BJ (cell line): ENCODE measurements at regions not wholly inside any gene's neighbourhood (a gene's known extent, or its start where the extent isn't known, plus 50 kb on each side); places are given as distances from the start of the nearest gene placed in this dataset.
"Not testable (repeated sequence)": the region's sequence is repeated elsewhere in the genome, so short reads cannot be mapped to it uniquely, and the experiment has no call there.

Experiments used
- CTCF ChIA-PET: fragments of 350-600 bp; formaldehyde crosslinking; extraction: SDS; loops from one replicate; lab custom pipeline; 2021; ENCODE audit warnings: antibody characterized with exemption, inconsistent platforms; lab: Yijun Ruan, JAX
- POLR2A ChIA-PET: fragments of 300-600 bp; sonication (Branson Sonifier 250); formaldehyde crosslinking; extraction: SDS; loops from one replicate; lab custom pipeline; 2021; ENCODE audit warnings: antibody characterized with exemption; lab: Charles Lee
- DNase-seq: peaks from one replicate; pipeline ENCODE4 v3.0.0-alpha.2; 2011; ENCODE audit warnings: low read depth
- H3K27me3 ChIP-seq: 2 replicates; pipeline ENCODE4 v1.6.0; 2011; ENCODE audit warnings: low read length; ENCODE audit not compliant: control insufficient read depth, insufficient read depth
- H3K36me3 ChIP-seq: 2 replicates; pipeline ENCODE4 v1.5.1; 2011; ENCODE audit warnings: low read length; ENCODE audit not compliant: control insufficient read depth, insufficient read depth
- H3K4me3 ChIP-seq: 2 replicates; pipeline ENCODE4 v1.5.1; 2011; ENCODE audit warnings: low read depth, mild to moderate bottlenecking, control low read depth, low read length
- TF ChIP-seq, protein P1 (sequence below): IDR thresholded peaks from 2 replicates; pipeline ENCODE4 v1.5.1; 2011; ENCODE audit warnings: low read depth, mild to moderate bottlenecking, control low read depth, inconsistent platforms, low read length, moderate library complexity; ENCODE audit not compliant: insufficient read depth

GRCh38 chr4:154164931-154165839 lies 326.4 kb downstream of the DCHS2 start:
- TF ChIP-seq, protein P1, sequence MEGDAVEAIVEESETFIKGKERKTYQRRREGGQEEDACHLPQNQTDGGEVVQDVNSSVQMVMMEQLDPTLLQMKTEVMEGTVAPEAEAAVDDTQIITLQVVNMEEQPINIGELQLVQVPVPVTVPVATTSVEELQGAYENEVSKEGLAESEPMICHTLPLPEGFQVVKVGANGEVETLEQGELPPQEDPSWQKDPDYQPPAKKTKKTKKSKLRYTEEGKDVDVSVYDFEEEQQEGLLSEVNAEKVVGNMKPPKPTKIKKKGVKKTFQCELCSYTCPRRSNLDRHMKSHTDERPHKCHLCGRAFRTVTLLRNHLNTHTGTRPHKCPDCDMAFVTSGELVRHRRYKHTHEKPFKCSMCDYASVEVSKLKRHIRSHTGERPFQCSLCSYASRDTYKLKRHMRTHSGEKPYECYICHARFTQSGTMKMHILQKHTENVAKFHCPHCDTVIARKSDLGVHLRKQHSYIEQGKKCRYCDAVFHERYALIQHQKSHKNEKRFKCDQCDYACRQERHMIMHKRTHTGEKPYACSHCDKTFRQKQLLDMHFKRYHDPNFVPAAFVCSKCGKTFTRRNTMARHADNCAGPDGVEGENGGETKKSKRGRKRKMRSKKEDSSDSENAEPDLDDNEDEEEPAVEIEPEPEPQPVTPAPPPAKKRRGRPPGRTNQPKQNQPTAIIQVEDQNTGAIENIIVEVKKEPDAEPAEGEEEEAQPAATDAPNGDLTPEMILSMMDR: no peak
- no peak overlapping the region for H3K4me3 ChIP-seq
- H3K27me3 ChIP-seq: no peaks in the 10 kb centered on the region
- ChIA-PET CTCF (interaction anchor here (1.0 kb wide), 1 partner anchor 379 kb away, joined by 3 read pairs; no protein-coding TSS in a partner anchor), POLR2A (interaction anchor here (0.5 kb wide), 1 partner anchor 158 kb away, joined by 3 read pairs; no protein-coding TSS in a partner anchor)
- DNase-seq: peak; percentile 98
- no peaks in the 10 kb centered on the region for H3K36me3 ChIP-seq

DNA sequence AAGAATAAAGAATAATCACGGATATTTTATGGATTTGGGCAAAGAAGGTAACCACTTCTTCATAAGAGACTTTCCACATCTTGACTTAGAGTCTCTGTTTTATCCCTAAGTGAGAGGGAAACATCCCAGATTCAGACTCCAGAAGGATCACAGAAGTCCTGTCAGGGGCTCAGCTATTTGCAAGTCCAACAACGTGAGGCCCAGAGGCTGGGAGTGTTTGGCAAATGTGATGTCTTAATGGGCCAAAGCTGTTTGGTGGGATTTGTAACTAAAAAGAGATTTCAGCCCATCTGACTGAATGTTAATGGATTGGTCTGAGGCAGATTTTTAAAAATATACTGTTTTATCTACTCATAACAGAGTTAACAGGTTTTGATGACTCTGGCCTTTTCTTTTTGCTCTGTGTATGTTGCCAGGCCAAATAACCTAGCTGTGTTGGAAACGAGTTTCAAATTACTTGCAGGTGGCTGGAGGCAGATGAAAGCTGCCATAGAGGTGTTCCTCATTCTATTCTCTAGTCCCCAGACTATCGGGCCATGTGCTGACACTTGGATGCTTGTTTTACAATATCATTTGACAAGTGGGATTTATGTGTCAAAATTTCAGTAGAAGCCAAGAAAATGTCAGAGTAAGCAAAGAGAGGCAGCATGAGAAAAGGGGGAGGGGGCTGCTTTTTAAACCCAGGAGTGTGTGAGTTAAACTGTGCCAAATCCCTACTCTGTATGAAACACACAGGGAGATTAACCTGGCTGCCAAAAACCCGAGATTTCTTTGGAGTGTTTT lies 330.9 kb downstream of the DCHS2 start:
- no peaks in the 10 kb centered on the region for H3K27me3 ChIP-seq
- TF ChIP-seq, protein P1: no peak
- no peak overlapping the region for H3K4me3 ChIP-seq
- DNase-seq: no peak
- ChIA-PET CTCF (no interaction called here), POLR2A (no interaction called here)
- no peaks in the 10 kb centered on the region for H3K36me3 ChIP-seq

DNA sequence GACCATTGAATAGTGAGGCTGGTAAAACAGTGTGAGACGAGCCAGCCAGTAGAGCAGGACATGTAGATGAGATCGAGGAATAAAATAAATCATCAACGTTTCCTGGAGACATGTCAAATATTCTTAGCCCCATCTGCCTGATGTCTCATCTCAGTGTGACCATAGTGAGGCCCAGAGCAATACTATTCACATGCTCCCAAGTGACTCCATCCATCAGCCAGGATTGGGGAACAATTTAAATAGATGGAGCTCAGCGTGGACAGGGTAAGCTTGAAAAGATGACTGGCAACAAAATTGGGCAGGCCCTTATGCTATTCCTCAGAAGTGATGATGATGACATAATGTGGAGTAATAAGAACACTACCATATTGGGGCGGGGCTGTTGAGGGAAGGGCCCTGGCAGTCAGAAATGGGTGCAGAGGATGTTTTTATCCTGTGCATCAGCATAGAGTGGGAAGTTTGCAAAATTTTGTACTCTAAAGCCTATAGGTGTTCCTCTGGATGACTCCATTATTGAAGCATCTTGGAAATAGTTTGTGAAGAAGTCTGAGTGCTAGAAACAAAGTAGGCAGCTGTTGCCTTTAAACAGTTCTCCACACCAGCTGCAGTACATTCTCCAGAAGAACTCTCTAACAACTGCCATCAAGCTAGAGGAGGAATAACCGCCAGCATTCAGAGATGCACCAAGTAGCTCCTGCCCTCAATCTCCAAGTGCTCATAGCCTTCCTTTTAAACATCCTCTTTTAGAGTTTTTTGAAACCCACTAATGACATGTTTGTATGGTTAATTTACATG lies 333.0 kb downstream of the DCHS2 start:
- TF ChIP-seq, protein P1: no peak
- no peak for DNase-seq
- ChIA-PET POLR2A (no interaction called here), CTCF (no interaction called here)
- Histone ChIP-seq H3K4me3 (no peak overlapping the region), H3K36me3 (no peaks in the 10 kb centered on the region), H3K27me3 (no peaks in the 10 kb centered on the region; the same call in 1 of the 2 replicates)

GRCh38 chr4:154152546-154152945 lies 339.1 kb downstream of the DCHS2 start:
- H3K36me3 ChIP-seq: no peaks in the 10 kb centered on the region
- no peak for DNase-seq
- H3K4me3 ChIP-seq: no peak overlapping the region
- H3K27me3 ChIP-seq: no peaks in the 10 kb centered on the region; the same call in 1 of the 2 replicates
- POLR2A ChIA-PET: no interaction called here
- CTCF ChIA-PET: no interaction called here
- TF ChIP-seq, protein P1: no peak

DNA sequence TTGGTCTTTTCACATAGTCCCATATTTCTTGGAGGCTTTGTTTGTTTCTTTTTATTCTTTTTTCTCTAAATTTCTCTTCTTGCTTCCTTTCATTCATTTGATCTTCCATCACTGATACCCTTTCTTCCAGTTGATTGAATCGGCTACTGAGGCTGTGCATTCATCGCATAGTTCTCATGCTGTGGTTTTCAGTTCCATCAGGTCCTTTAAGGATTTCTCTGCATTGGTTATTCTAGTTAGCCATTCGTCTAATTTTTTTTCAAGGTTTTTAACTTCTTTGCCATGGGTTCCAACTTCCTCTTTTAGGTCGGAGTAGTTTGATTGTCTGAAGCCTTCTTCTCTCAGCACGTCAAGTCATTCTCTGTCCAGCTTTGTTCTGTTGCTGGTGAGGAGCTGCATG lies 342.4 kb downstream of the DCHS2 start:
- CTCF ChIA-PET: not testable (repeated sequence)

More for the DNA sequence above, 342.4 kb downstream of the DCHS2 start:
- POLR2A ChIA-PET, H3K27me3 ChIP-seq, DNase-seq, H3K36me3 ChIP-seq, H3K4me3 ChIP-seq: not testable (repeated sequence)
